ENCODE measurements at regions not wholly inside any gene's neighbourhood (a gene's known extent, or its start where the extent isn't known, plus 50 kb on each side); places are given as distances from the start of the nearest gene placed in this dataset.

DNA sequence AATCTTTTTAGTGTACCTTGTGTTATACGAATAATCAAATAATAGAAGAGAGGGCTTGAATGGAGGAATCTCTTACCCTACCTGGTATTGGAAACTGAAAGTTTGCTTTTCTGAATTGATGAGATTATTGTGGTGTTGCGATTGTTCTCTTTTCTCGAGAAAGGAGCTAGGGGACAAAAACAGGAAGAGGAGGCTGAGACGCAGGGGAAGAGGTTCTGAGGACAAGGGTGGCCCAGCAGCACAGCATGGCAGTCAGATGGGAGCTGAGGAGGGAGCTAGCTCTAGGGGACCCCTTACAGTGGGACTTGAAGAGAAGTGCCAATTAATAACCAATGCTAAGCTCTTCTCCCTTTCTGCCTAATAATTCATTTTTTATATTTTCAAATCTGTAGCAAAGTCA lies 183.3 kb upstream of the DMAC1 start:
- no peak overlapping the region for H2AFZ ChIP-seq (ENCODE audit: low read depth, low read length)
- ChIA-PET CTCF (no interaction called here), POLR2A (no interaction called here)
- DNase-seq (ENCODE audit: low read depth, low spot score) (no peak), FAIRE-seq (no peak)
- H3K27me3 ChIP-seq (ENCODE audit: control insufficient read depth in 2 of 2, insufficient read depth in 2 of 2, low read length in 2 of 2) = no peaks in the 10 kb centered on the region
- no peak overlapping the region for H3K9ac ChIP-seq (replicated peaks; ENCODE audit: extremely low read depth, insufficient read depth, low read length)
- dilution Hi-C loops (cut with MboI; ENCODE audit: extremely low pct_ligation_motif_present, low sequenced_read_pairs) = no loop called here
- no TSS peak for BruUV-seq (replicated peaks)
- no peaks in the 10 kb centered on the region for H3K36me3 ChIP-seq (ENCODE audit: control insufficient read depth in 2 of 2, extremely low read depth in 1 of 2, insufficient read depth in 2 of 2, low read length in 2 of 2)
- no peak overlapping the region for H3K27ac ChIP-seq (ENCODE audit: insufficient read depth, low read depth, low read length)
- intact Hi-C loops (cut with micrococcal nuclease) = no loop called here
- H3K4me3 ChIP-seq (replicated peaks in 1 of 3; ENCODE audit: insufficient read depth in 1 of 3, low read depth in 1 of 3, low read length in 3 of 3) = no peak overlapping the region
- H3K79me2 ChIP-seq (ENCODE audit: control insufficient read depth, insufficient read depth, low read length) = no peaks in the 10 kb centered on the region
- H3K9me3 ChIP-seq (replicated peaks; ENCODE audit: control insufficient read depth, insufficient read depth, low read length) = no peaks in the 10 kb centered on the region
- H3K4me1 ChIP-seq (ENCODE audit: control insufficient read depth, extremely low read depth, insufficient read depth, low read length) = no peaks in the 10 kb centered on the region
- no peaks in the 10 kb centered on the region for H4K20me1 ChIP-seq (replicated peaks; ENCODE audit: control insufficient read depth, extremely low read depth, insufficient read depth, low read length)
- TF ChIP-seq POLR2AphosphoS5 (IDR thresholded peaks at IDR 0.05; ENCODE audit: insufficient read depth, low read depth, low read length) (no peak), MAX (IDR thresholded peaks at IDR 0.05; ENCODE audit: insufficient read depth, insufficient read length) (no peak), POLR2A (IDR thresholded peaks at IDR 0.05; ENCODE audit: low read depth, low read length) (no peak), EZH2 (IDR thresholded peaks at IDR 0.05; ENCODE audit: borderline replicate concordance, low read depth, low read length, severe bottlenecking) (no peak), FOS (IDR thresholded peaks at IDR 0.05; ENCODE audit: borderline replicate concordance, insufficient read depth, low read length) (no peak)
- H3K9me1 ChIP-seq (replicated peaks; ENCODE audit: control insufficient read depth, extremely low read depth, insufficient read depth, low read length) = no peaks in the 10 kb centered on the region
- H3K4me2 ChIP-seq (ENCODE audit: insufficient read depth, low read length) = no peak overlapping the region

- no TSS peak for BruUV-seq (replicated peaks)
- Histone ChIP-seq H4K20me1 (replicated peaks; ENCODE audit: control insufficient read depth, extremely low read depth, insufficient read depth, low read length) (no peaks in the 10 kb centered on the region), H3K4me1 (ENCODE audit: control insufficient read depth, extremely low read depth, insufficient read depth, low read length) (no peaks in the 10 kb centered on the region), H3K79me2 (ENCODE audit: control insufficient read depth, insufficient read depth, low read length) (no peaks in the 10 kb centered on the region), H3K27me3 (ENCODE audit: control insufficient read depth in 2 of 2, insufficient read depth in 2 of 2, low read length in 2 of 2) (no peaks in the 10 kb centered on the region), H3K36me3 (ENCODE audit: control insufficient read depth in 2 of 2, extremely low read depth in 1 of 2, insufficient read depth in 2 of 2, low read length in 2 of 2) (no peaks in the 10 kb centered on the region), H3K4me3 (replicated peaks in 1 of 3; ENCODE audit: insufficient read depth in 1 of 3, low read depth in 1 of 3, low read length in 3 of 3) (no peak overlapping the region), H3K9ac (replicated peaks; ENCODE audit: extremely low read depth, insufficient read depth, low read length) (no peak overlapping the region), H3K27ac (ENCODE audit: insufficient read depth, low read depth, low read length) (no peak overlapping the region), H3K4me2 (ENCODE audit: insufficient read depth, low read length) (no peak overlapping the region), H3K9me3 (replicated peaks; ENCODE audit: control insufficient read depth, insufficient read depth, low read length) (no peaks in the 10 kb centered on the region), H2AFZ (ENCODE audit: low read depth, low read length) (no peak overlapping the region), H3K9me1 (replicated peaks; ENCODE audit: control insufficient read depth, extremely low read depth, insufficient read depth, low read length) (no peaks in the 10 kb centered on the region)
- FAIRE-seq (no peak), DNase-seq (ENCODE audit: low read depth, low spot score) (no peak)
- dilution Hi-C loops (cut with MboI; ENCODE audit: extremely low pct_ligation_motif_present, low sequenced_read_pairs) = no loop called here
- ChIA-PET POLR2A (no interaction called here), CTCF (no interaction called here)
- intact Hi-C loops (cut with micrococcal nuclease) = no loop called here
- TF ChIP-seq POLR2A (IDR thresholded peaks at IDR 0.05; ENCODE audit: low read depth, low read length) (no peak), MYC (IDR thresholded peaks at IDR 0.05; ENCODE audit: low read depth, low read length) (no peak), EZH2 (IDR thresholded peaks at IDR 0.05; ENCODE audit: borderline replicate concordance, low read depth, low read length, severe bottlenecking) (no peak), POLR2AphosphoS5 (IDR thresholded peaks at IDR 0.05; ENCODE audit: insufficient read depth, low read depth, low read length) (no peak), CTCF (IDR thresholded peaks at IDR 0.05; ENCODE audit: extremely low read depth in 1 of 2, insufficient read depth in 1 of 2, low read depth in 1 of 2, low read length in 2 of 2) (no peak), JUN (IDR thresholded peaks at IDR 0.05; ENCODE audit: borderline replicate concordance, insufficient read depth, insufficient read length, low read depth) (no peak), MAX (IDR thresholded peaks at IDR 0.05; ENCODE audit: insufficient read depth, insufficient read length) (no peak), FOS (IDR thresholded peaks at IDR 0.05; ENCODE audit: borderline replicate concordance, insufficient read depth, low read length) (no peak), GATA2 (IDR thresholded peaks at IDR 0.05; ENCODE audit: insufficient read depth, insufficient read length, low read depth, low read length) (no peak)
Observed at GRCh38 chr9:7980691-7981289, 181.2 kb upstream of the DMAC1 start.

Measured in endothelial cell of umbilical vein (primary cell).